ENCODE measurements at regions not wholly inside any gene's neighbourhood (a gene's known extent, or its start where the extent isn't known, plus 50 kb on each side); places are given as distances from the start of the nearest gene placed in this dataset.
"Not testable (repeated sequence)": the region's sequence is repeated elsewhere in the genome, so short reads cannot be mapped to it uniquely, and the experiment has no call there.

DNA sequence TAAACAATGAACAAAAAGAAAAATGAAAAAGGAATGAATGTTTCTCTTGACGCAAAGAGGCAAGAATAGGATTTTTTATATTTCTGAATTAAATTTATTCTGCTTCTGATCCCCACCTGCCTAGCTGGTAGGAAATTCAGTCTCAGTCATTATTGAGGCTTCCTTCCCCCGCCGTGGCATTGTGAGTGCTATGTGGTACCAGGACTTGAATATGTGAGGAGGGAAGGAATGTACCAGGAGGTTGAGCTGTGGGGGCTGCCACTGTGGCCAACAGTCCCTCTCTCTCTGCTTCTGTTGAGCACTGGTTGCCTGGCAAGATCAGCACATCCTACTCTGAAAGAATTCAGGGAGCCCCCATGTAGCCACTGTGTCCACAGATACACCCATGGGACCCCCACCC lies 368.1 kb upstream of the JARID2 start:
- DNase-seq = no peak

DNA sequence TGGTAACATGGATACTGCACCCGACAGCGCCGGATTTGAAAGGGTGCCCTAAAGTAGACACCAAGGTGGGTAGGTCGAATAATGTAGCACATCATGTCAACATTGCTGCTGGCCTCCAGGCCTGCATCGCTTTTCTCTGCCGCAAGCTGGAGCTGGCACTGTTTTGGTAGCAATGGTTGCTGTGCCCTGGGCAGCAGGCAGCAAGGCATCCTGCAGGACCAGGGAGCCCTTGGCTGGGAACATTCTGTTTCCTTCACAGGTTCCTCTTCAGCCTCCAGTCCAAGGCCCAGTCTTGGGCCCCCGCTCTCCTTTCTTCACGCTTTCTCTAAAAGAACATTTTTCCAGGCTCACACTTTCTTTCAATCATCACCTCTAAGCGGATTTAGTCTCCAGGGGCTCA lies 365.8 kb upstream of the JARID2 start:
- no peak for DNase-seq

DNA sequence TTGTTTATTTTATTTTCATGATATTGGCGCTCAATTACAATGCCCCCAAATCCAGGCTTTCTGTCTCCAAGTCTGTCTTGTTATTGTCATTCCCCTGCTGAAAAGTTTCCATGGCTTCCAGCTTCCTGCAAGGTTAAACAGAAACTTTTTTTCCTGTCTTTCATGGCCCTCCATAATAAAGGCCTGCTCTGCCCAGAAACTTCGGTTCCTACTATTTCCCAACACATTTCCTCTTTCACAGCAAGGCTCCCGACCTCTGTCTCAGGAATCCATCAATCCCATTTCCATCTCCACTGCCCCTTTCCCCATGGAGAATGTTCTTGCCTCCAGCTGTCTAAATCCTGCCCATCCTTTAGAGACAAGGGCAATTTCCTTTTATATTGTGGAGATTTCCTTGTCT lies 365.2 kb upstream of the JARID2 start:
- no peak for DNase-seq

DNA sequence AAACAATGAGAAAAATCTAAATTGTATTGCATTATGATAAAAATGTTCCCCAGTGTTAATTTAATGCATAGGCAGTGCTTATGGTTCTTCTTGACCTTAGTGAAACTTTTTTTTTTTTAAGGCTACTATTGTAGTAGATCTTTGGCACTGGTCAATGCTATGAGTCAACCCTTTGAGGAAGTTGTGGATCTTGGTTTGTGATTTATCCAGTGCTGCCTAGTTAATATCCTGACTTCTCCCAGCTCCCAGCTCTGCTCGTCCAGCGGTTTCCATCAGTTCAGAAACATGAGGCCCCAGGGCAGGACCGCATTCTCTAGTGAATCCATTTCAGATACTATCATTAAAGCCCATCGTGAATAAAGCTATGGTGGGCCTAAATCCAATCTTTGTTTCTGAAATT lies 364.5 kb upstream of the JARID2 start:
- DNase-seq = peak; percentile 69

DNA sequence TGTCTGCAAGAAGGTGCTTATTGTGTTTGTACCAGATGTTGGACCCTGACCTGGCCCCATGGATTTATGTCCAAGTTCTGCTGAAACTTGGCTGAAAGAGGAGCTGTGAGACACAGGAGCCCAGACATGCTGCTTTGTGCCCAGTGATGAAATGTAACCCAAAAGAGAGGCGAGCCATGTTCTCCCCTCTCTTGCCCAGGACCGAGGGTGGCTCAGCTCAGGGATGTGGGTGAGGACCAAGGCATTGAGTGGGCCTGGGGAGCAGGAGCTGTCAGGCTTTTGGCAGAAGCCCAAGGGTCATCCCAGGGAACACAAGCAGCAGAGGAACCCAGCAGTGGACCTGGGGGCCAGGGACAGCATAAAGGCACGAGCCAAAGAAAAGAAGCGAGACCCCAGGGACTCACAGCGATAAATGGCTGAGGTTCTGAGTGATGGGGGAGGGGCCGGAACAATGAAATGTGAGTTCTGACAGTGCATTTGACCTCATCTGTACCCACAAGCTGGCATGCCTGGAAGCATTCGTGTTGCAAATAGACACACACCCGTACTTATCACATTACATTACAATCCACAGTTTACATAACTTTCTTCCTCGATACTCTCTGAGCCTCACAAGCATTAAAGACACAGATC lies 363.4 kb upstream of the JARID2 start:
- DNase-seq = no peak

DNA sequence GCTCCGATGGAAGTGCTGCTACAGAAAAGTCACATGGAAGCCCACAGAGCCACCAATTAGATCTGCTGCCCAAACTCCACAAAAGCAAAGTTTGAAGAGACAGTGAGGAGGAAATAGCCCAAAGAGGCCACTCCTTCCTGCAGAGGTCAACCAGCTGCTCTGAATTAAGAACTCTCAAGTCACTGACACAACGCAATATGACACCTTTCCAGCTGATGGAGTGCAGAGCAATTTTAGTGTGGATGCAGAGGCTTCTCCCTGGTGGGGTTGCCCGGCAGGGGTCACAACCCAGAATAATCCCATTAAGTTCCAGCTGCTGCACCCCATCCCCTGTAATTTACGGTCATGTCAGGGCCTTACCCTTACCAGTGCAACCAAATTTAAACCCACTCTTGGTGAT lies 361.9 kb upstream of the JARID2 start:
- no peak for DNase-seq

DNA sequence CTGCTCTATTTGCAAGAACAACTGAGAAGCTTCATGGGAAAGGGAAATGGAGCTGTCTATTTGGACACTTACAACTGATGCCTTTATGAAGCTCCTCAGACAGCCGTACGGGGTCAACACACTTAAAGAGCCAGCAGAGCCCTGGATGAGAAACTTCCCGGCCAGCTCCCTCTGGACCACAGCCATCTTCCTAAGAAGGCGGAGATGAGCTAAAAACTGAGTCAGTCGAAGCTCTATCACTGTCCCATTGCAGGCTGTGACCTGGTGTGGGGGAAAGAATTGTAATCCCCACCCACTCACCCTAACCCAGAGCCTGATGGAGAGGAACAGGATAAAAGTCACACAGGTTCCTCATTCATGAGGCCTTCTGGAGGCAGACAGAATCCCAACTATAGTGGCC lies 360.4 kb upstream of the JARID2 start:
- peak; percentile 80 for DNase-seq

DNA sequence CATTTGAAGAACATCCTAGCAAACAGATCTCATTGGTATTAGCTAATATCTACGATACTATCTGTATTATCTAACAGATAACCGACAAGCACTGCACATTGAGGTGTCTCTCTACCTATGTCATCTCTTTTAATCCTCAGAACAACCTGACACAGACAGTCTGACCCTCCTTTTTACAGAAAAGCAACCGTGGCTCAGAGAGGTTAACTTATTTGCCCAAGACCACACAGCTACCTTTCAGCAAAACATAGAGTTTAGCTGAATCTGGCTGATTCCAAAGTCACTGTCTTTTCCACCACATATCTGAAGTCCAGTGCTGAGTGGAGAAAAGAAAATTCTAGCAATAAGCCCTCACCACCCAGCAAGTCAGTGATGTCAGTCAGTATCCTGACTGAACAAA lies 358.7 kb upstream of the JARID2 start:
- DNase-seq = no peak

DNA sequence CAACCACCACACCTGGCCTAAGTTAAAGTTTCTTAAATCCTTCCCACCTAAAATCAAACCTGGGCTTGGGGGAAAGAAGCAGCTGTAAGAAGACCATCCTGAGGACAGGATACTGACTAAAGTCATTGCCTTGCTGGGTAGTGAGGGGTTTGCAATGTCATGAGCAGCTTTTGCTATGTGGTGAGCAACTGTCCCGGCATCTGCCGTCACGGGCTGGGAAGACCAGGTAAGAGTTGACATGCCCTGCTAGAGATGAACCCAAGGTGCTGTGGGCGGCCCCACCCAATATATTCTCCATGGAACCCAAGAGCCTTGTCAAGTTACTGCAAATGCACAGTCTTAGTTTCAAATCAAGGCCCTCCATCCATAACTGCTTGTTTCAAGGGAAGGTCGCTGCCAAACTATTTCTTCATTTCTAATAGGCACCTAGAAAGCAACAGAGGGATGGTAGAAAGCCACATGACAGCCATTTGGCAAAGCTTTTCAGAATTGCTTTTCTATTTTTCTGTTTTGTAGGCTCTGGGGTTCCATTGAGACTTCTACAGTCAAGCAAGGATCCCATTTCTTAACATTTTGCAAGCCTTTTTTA lies 357.8 kb upstream of the JARID2 start:
- DNase-seq = no peak

DNA sequence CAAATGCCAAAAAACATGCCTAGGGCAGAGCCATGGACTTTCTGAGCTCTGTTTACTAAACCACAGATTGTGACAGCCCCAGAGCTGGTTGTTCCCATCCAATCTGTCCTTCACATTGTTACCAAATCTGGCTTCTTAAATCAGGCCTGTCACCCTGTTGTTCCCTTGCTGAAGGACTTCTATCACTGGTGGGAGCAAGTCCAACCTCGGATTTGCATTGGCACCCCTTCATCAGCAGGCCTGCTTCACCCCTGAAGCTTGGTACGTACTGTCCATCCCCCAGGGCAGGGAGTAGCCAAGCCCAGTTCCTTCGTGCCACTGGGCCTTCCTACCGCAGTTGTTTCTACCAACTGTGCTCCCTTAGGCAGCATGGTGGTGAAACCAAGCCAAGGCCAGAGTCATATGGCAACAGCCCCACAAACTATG lies 357.3 kb upstream of the JARID2 start:
- DNase-seq = no peak

DNA sequence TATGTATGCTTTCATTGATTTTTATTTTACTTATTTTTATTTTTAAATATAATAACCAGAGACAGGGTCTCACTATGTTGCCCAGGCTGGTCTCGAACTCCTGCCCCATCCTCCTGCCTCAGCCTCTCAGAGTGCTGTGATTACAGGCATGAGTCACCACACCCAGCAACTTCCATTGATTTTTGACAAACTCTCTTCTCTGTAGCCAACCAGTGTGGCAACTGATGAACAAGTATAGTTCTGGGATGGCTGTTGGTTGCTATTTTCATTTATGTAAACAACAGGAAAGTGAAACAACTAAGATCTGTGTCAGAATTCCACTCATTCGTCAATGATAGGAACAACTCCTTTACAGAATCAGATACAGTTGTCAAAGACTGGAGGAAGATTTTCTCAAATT lies 356.7 kb upstream of the JARID2 start:
- peak; percentile 76 for DNase-seq

DNA sequence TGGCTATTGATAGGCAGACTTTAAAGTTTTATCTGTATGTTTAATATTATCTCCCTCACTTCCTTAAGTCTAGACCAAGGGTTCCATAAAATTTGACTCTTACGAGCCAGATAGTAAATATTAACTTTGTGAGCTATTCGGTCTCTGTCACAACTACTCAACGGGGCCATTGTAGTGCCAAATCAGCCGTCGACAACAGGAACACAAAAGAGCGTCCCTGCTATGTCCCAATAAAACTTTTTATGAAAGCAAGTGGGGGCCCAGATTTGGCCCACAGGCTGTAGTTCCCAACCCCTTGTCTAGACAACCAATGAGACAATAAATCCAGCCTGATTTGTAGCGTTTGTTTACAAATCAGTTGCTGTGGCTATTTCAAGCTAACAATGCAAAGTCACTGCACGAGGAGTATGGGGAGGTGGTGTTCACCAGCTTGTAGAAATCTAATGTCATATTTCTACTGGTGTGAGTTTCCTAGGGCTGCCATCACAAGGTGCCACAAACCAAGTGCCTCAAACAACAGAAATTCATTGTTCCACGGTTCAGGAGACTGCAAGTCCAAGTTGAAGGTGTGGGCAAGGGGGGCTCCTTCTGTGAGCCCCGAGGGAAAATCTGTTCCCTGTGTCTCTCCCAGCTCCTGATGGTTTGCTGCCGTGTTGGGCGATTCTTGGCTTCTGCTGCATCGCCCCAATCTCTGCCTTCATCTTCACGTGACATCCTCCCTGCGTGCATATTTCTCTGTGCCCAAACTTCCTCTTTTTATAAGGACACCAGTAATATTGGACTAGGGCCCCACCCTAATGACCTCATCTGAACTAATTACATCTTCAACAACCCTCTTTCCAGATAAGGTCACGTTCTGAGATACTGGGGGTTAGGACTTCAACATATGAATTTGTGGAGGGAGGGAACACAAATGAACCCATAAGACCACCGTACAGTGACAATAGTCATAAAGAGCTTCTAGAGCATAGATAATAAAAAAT lies 356.0 kb upstream of the JARID2 start:
- DNase-seq = peak; percentile 83

DNA sequence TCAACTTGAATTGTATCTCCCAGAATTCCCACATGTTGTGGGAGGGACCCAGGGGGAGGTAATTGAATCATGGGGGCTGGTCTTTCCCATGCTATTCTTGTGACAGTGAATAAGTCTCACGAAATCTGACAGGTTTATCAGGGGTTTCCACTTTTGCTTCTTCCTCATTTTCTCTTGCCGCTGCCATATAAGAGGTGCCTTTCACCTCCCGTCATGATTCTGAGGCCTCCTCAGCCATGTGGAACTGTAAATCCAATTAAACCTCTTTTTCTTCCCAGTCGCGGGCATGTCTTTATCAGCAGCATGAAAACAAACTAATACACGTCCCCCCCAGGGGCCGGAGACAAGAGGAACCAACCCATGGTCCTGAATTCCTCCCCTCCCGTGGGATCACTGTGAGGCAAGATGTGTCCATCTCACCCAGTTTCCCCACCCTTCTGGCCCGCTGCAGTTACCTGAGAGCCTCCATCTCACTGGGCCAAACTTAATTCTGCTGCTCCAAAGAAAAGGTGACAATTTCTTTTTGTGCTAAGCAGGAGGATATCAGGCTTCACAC lies 354.0 kb upstream of the JARID2 start:
- not testable (repeated sequence) for DNase-seq

DNA sequence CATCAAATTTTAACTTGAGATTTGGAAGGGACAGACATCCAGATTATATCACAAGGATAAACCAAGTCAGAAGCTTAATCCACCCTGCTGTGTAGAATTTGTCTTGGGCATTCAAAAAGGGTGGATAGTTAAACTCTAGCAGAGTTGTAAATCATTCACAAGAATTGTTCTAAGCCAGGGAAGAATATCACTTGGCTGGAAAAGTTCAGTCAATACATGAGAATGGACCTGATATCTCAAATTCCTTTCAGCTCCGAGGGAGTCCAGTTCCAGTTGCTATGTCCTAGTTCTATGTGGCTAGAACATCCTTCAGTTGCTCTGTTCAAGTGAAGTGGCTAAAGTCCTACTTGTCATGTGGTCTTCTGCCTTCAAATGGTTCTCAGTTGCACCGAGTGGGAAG lies 351.8 kb upstream of the JARID2 start:
- DNase-seq = no peak

DNA sequence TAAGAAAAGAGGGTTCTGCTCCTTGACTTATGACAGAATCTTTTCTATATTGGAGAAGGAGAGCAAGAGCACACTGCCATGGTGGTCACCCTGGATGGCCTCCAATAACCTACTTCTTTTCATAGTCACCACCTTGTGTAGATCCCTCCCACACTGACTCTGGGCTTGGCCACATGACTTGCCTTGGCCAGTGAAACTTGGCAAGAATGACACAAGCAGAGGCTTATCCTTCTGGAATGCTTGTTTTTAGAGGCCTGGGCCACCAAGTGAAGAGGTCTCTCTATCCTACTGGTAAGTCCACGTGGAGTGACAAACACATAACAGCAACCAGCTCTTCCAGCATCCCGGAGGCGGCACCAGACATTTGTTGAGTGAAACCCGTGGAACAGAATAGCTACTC lies 349.4 kb upstream of the JARID2 start:
- no peak for DNase-seq

DNA sequence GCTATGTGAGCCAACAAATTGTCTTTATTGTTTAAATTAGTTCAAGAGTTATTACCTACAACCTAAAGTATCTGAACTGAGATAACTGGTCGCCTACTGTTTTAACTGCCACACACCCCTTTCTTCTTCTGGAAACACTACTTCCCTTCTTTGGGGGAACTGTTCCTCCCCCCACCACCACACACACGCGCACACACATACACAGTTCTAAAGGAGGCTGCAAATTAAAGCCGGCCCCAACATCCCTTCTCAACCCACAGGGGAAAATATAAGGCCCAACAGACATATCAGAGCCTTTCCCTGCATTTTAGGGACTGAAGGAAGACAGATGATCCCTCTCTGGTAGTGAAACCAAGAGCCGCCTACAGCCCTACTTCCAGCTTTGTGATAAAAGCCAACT lies 348.0 kb upstream of the JARID2 start:
- DNase-seq = no peak

DNA sequence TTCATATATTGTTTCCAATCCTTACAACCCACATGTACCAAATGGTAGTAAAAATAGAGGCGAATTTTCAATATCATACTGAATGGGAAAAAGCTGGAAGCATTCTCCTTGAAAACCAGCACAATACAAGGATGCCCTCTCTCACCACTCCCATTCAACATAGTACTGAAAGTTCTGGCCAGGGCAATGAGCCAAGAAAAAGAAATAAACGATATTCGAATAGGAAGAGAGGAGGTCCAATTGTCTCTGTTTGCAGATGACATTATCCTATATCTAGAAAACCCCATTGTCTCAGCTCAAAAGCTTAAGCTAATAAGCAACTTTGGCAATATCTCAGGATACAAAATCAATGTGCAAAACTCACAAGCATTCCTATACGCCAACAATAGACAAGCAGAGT lies 346.4 kb upstream of the JARID2 start:
- DNase-seq = not testable (repeated sequence)

DNA sequence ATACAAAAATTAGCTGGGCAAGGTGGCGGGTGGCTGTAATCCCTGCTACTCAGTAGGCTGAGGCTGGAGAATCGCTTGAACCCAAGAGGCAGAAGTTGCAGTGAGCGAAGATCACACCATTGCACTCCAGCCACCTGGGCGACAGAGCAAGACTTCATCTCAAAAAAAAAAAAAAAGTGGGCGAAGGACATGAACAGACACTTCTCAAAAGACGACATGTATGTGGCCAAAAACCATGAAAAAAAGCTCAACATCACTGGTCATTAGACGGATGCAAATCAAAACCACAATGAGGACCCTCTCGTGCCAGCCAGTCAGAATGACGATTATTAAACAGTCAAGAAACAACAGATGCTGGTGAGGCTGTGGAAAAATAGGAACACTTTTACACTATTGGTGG lies 344.9 kb upstream of the JARID2 start:
- DNase-seq = no peak

DNA sequence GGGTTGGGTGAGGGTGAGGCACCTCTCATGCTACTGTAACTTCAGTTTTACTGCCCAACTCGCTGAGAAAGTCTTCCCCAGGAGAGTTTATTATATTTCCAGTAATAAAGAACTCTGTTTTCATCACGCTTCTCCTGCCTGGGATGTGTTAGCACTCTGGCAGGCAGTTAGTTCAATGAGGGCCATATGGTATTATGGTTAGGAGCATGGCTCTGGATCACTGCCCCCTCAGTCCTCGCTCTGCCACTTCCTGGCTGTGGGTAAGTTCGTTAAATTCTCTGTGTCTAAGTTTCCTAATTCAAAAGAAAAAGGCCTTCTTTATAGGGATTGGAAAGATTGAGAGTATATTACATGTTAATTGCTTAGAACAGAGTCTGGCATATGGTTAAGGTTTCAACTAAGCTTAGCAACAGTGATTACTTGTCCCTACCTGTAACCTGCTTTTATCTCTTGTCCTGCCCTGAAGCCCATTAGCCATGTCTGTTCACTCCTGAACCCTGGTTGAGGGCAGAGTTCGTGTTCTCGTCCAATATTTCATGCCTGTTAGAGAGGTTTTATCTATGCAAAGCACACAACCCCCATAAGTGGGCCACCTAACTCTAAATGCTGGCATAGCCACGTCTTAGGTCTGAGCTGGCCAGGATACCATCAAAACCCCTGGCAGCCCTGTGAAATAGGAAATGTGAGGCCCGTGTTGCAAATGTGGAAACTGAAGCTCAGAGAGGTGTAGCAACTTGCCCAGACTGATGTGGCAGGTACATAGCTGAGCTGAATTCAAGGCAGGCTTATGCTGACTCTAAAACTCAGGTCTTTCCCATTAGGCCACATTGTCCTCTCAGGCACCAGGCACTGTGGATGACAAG lies 342.5 kb upstream of the JARID2 start:
- DNase-seq = no peak

DNA sequence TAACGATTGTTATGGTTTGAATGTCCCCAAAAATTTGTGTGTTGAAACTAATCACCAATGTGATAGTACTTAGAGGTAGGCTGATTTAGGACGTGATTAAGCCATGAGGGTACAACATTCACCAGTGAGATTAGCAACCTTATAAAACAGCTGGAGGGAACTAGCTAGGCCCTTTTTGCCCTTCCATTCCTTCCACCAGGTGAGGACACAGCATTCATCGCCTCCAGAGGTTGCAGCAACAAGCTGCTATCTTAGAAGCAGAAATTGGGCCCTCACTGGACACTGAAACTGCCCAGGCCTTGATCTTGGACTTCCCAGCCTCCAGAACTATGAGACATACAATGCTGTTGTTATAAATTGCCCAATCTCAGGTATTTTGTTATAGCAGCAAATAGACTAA lies 340.7 kb upstream of the JARID2 start:
- no peak for DNase-seq

DNA sequence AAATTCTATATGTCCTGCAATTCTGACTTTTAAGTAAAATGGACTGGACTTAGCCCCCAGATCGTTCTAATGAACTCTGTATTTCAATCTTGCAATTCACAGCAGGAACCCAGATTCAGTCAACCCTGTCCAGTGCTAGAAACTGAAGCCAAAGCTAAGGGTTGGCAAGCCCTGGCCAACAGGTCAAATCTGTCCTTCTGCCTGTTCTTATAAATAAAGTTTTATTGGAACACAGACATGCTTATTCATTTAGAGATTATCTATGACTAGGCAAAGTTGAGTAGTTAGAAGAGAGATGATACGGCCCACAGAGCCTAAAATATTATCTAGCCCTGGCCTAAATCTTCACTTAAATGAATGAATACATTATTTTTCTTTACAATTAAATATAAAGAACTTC lies 339.2 kb upstream of the JARID2 start:
- no peak for DNase-seq

DNA sequence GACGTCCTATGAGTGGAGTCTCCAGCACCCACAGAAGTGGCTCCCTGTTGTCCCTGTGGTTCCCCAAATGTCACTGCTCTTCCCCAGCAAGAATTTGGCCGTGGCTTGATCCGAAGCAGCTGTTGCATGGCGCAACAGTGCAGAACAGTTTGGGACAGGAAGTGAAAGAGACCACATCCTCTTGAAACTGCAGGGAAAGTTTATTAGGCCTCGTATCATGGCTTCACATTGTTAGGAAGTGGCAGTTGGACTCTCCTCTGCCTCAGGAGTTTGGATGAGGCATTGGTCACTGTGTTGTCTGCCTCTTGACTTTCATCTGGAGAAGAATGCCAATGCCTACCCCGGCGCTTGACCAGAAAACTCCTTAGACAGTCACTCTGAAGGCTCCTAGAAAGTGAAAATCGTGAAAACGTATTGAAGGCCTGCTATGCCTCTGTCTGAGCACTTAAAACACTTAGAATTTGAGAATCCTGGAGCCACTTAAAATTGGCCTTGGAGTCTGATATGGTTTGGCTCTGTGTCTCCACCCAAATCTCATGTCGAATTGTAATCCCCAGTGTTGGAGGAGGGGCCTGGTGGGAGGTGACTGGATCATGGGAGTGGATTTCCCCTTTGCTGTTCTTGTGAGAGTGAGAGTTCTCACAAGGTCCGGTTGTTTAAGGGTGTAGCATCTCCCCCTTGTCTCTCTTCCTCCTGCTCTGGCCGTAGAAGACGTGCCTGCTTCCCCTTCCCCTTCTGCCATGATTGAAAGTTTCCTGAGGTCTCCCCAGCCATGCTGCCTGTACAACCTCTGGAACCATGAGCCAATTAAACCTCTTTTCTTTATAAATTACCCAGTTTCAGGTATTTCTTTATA lies 334.9 kb upstream of the JARID2 start:
- DNase-seq = peak; percentile 95

All from suppressor macrophage treated with lipopolysaccharide for 4 hours (primary cell).